ENCODE measurements at regions not wholly inside any gene's neighbourhood (a gene's known extent, or its start where the extent isn't known, plus 50 kb on each side); places are given as distances from the start of the nearest gene placed in this dataset.
"Not testable (repeated sequence)": the region's sequence is repeated elsewhere in the genome, so short reads cannot be mapped to it uniquely, and the experiment has no call there.

GRCh38 chr2:100739735-100740432 lies 80.1 kb upstream of the NPAS2 start:
- DNase-seq (ENCODE audit: low read depth in 3 of 3, low spot score in 1 of 3): no peak

DNA sequence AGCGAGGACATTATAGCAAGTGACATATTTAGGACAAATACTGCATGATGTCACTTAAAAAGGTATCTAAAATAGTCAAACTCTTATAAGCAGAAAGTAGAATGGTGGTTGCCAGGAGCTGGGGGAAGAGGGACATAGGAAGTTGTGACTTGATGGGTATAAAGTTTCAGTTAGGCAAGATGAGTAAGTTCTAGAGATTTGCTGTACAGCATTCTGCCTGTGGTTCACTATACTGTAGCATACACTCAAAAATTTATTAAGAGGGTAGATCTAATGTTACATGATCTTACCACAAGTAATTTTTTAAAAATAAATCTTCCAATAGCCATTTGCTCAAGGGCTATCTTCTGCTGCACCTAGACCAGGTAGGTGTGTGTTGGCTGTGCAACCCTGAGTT lies 78.1 kb upstream of the NPAS2 start:
- no peak for DNase-seq (ENCODE audit: low read depth in 3 of 3, low spot score in 1 of 3)

GRCh38 chr2:100742277-100743254 lies 77.4 kb upstream of the NPAS2 start:
- DNase-seq (ENCODE audit: low read depth in 3 of 3, low spot score in 1 of 3): no peak

DNA sequence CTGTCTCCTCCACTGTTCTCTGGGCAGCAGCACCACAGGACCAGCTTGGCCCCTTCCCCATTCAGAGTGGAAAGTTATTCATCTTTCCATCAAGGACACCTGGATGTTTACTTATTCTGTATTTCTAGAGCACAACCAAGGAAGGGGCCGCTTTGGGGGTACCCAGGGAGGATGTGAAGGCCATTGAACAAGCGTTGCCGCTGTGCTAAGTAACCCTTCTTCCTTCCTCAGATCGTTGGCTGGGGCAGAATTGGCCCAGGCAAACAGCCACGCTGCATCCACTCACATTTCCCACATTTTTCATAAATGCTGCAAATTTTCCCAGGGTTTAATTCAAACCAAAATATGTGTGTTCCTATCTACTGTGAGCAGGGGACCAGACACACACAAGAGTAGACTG lies 76.2 kb upstream of the NPAS2 start:
- DNase-seq (ENCODE audit: low read depth in 3 of 3, low spot score in 1 of 3): no peak

DNA sequence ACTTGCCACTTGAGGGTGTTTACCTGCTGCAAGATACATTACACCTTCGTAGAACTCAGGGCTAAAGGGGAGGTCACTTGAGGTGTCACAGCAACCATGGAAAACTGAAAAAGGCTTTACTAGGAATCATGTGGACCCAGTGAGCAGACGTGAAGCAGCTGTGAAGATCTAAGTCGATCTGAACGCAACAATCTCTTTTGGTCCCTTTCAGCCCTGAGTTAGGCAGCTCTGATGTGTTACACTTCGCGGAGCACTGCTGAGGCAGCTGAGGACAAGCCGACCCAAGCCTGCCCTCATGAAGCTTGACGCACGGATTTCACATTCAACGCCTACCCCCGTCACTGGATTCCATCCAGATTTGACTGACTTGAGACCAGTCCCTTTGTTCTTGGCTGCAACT lies 75.8 kb upstream of the NPAS2 start:
- no peak for DNase-seq (ENCODE audit: low read depth in 3 of 3, low spot score in 1 of 3)

DNA sequence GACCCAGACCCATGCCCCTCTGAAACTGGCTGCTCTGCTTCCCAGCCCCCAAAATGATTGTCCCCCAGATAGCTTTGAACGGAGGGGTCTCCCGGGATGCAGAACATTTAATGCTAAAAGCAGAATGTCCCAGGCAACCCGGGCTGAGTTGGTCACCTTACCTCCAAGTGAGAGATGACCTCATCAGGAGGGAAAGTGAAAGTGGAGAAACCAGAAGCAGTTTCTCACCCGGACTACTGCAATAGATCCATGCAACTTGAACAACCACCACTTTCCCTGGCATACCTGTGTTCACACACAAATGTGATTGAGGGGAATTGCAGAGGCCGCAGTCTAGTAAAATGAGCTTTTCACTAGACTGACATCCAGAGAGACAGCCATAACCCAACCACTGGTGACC lies 75.3 kb upstream of the NPAS2 start:
- DNase-seq (ENCODE audit: low read depth in 3 of 3, low spot score in 1 of 3): no peak

GRCh38 chr2:100745604-100746003 lies 74.3 kb upstream of the NPAS2 start:
- DNase-seq (ENCODE audit: low read depth in 3 of 3, low spot score in 1 of 3): no peak

GRCh38 chr2:100747551-100747950 lies 72.4 kb upstream of the NPAS2 start:
- DNase-seq (ENCODE audit: low read depth in 3 of 3, low spot score in 1 of 3): no peak

GRCh38 chr2:100747996-100748615 lies 71.8 kb upstream of the NPAS2 start:
- no peak for DNase-seq (ENCODE audit: low read depth in 3 of 3, low spot score in 1 of 3)

- DNase-seq (ENCODE audit: low read depth in 3 of 3, low spot score in 1 of 3): no peak
Observed at GRCh38 chr2:100748673-100749072, 71.3 kb upstream of the NPAS2 start.

DNA sequence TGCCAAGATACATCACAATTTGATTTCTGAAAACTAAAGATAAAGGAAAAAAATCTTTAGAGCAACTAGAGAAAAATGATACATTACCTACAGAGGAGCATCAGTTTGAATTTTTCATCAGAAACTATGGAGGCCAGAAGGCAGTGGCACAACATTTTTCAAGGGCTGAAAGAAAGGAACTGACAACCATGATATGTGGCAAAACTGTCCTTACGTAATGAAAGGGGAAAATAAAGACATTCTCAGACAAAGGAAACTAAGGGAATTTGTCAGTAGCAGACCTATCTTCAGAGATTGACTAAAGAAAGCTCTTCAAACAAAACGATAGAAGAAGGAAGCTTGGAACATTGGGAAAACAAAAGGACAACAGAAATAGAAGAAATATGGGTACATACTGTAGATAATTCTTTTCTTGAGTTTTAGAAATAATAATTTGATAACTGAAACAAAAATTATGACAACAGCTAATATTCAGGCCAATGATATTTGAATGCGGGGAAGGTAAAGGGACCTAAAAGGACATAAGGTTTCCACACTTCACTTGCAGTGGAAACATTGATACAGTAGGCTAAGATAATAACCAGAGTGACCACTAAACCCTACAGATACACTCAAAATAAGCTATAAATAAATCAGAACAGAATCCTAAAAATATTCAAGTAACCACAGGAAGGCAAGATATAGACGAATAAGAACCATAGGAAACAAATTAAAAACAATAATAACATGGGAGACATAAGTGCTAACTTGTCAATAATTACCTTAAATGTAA lies 70.0 kb upstream of the NPAS2 start:
- DNase-seq (ENCODE audit: low read depth in 3 of 3, low spot score in 1 of 3): no peak

GRCh38 chr2:100751871-100752625 lies 67.9 kb upstream of the NPAS2 start:
- DNase-seq (ENCODE audit: low read depth in 3 of 3, low spot score in 1 of 3): not testable (repeated sequence)

- DNase-seq (ENCODE audit: low read depth in 3 of 3, low spot score in 1 of 3): no peak
Observed at GRCh38 chr2:100752628-100753333, 67.2 kb upstream of the NPAS2 start.

GRCh38 chr2:100753444-100753843 lies 66.5 kb upstream of the NPAS2 start:
- DNase-seq (ENCODE audit: low read depth in 3 of 3, low spot score in 1 of 3): no peak

GRCh38 chr2:100753881-100754280 lies 66.1 kb upstream of the NPAS2 start:
- no peak for DNase-seq (ENCODE audit: low read depth in 3 of 3, low spot score in 1 of 3)

GRCh38 chr2:100754951-100755350 lies 65.0 kb upstream of the NPAS2 start:
- no peak for DNase-seq (ENCODE audit: low read depth in 3 of 3, low spot score in 1 of 3)

DNA sequence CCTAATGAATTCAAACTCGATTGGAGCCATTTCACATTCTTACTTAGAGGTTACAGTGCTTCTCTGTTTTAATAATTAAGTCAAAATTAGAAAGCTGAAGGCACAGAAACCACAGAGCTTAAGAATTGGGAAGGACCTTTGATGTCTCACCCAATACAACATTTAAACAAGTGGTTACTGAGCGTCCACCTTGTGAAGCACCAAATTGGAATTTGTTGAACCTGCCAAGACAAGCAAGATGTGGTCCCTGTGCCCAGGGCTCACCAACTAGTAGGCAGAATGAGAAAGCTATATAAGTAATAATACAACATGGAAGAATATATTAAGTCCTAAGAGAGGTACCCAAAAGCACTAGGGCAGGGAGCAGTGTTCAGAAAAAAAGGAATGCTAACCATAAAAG lies 64.5 kb upstream of the NPAS2 start:
- DNase-seq (ENCODE audit: low read depth in 3 of 3, low spot score in 1 of 3): no peak

- DNase-seq (ENCODE audit: low read depth in 3 of 3, low spot score in 1 of 3): no peak
Observed at GRCh38 chr2:100756704-100757103, 63.2 kb upstream of the NPAS2 start.

DNA sequence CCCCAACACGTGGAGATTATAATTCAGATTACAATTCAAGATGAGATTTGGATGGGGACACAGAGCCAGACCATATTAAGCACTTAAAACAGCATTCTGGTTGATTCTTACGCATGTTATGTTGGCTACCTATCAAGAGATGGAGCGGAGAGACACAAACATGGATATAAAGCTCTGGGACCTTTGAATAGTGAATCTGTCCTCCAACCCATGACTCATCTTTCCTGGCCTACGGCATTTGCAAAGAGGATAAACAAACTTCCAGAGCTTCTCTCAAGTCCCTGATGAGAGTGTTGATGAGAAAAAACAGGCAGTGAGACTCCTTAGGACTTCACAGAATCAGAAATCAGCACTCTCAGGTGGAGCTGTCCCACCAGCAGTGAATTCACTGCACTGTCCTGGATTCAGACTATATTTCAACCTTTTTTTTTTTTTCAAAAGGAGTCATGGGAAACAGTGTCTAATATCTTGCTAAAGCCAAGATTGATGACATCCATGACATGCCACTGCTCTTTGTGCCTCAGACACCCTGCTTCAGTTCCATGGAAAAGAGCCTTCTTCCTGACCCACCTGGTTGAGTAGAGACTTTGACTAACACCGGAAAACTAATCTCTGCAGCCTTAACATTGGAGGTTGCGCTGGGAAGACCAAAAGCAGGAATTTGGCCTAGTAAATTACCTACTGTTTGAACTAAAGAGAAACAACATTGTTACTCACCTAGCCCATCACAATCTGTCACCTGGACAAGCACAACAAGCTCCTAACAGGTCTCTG lies 62.1 kb upstream of the NPAS2 start:
- DNase-seq (ENCODE audit: low read depth in 3 of 3, low spot score in 1 of 3): no peak
